Type B pancreatic cell (in vitro differentiated cells): ENCODE measurements at regions not wholly inside any gene's neighbourhood (a gene's known extent, or its start where the extent isn't known, plus 50 kb on each side); places are given as distances from the start of the nearest gene placed in this dataset.

Source experiments
- DNase-seq: peaks from one replicate; pipeline ENCODE4 v3.0.0; 2021; ENCODE audit warnings: mixed read lengths; ENCODE audit not compliant: unreplicated experiment; ENCODE audit errors: extremely low spot score
- H3K27ac Mint-ChIP-seq: 2 replicates; pipeline ENCODE4 v1.8.0; 2021; ENCODE audit warnings: mild to moderate bottlenecking, mixed read lengths
- H3K27me3 Mint-ChIP-seq: 2 replicates; pipeline ENCODE4 v1.8.0; 2021; ENCODE audit warnings: mixed read lengths
- H3K36me3 Mint-ChIP-seq: 2 replicates; pipeline ENCODE4 v1.8.0; 2021; ENCODE audit warnings: mixed read lengths
- H3K4me1 Mint-ChIP-seq: one replicate; pipeline ENCODE4 v1.8.0; 2021; ENCODE audit warnings: mixed read lengths; ENCODE audit not compliant: unreplicated experiment
- H3K4me3 Mint-ChIP-seq: 2 replicates; pipeline ENCODE4 v1.8.0; 2021; ENCODE audit warnings: mild to moderate bottlenecking, mixed read lengths
- H3K9me3 Mint-ChIP-seq: 2 replicates; pipeline ENCODE4 v1.8.0; 2021; ENCODE audit warnings: mixed read lengths
- CTCF ChIP-seq: fragments of 200-600 bp; sonication (generic); conservative IDR thresholded peaks from 2 replicates; pipeline ENCODE4 v1.5.0; 2021; ENCODE audit warnings: antibody characterized with exemption, mild to moderate bottlenecking

GRCh38 chr5:10912435-10912834 is 151.4 kb upstream of the DAP start:
- no peak for TF ChIP-seq CTCF
- Mint-ChIP-seq H3K4me3 (no peak overlapping the region), H3K36me3 (no peaks in the 10 kb centered on the region), H3K27me3 (peaks cover 9% of the 10 kb centered on the region), H3K9me3 (no peaks in the 10 kb centered on the region), H3K27ac (no peak overlapping the region), H3K4me1 (no peaks in the 10 kb centered on the region)
- DNase-seq: no peak

- H3K27ac Mint-ChIP-seq: no peak overlapping the region
- H3K27me3 Mint-ChIP-seq: peaks cover 6% of the 10 kb centered on the region
- H3K36me3 Mint-ChIP-seq: no peaks in the 10 kb centered on the region
- no peaks in the 10 kb centered on the region for H3K9me3 Mint-ChIP-seq
- no peak for TF ChIP-seq CTCF
- DNase-seq: no peak
- no peaks in the 10 kb centered on the region for H3K4me1 Mint-ChIP-seq
- H3K4me3 Mint-ChIP-seq: no peak overlapping the region
These were observed 149.2 kb upstream of the DAP start for GRCh38 chr5:10910261-10910660.

DNA sequence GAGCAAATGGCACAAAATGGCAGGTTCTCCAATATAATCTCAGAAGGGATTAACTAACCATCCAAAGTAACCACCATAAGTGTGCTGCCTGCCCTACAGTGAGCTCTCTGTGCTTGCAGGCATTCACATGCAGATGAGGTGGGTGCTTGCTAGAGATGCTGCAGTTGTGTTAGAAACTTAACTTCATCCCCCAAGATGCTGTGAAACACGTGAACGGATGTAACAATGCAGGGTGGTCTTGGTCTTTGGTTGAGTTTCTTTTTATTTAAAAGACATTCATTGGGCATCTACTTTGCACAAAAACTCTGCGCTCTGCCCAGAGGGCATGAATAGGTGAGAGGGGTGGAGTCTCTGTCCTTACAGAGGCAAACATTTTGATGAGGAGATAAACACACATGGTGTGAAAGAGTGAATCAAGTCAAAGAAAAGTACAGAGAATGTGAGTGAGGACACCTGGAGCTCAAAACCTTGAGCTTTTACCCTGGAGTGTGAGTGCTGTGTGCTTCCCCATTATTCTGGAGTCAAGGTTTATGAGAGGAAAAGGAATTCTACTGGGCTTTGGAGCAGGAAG is 143.9 kb upstream of the DAP start:
- no peak for DNase-seq
- Mint-ChIP-seq H3K27me3 (peaks cover 44% of the 10 kb centered on the region), H3K9me3 (no peaks in the 10 kb centered on the region), H3K27ac (no peak overlapping the region), H3K4me3 (no peak overlapping the region), H3K4me1 (no peaks in the 10 kb centered on the region), H3K36me3 (no peaks in the 10 kb centered on the region)
- TF ChIP-seq CTCF: no peak

DNA sequence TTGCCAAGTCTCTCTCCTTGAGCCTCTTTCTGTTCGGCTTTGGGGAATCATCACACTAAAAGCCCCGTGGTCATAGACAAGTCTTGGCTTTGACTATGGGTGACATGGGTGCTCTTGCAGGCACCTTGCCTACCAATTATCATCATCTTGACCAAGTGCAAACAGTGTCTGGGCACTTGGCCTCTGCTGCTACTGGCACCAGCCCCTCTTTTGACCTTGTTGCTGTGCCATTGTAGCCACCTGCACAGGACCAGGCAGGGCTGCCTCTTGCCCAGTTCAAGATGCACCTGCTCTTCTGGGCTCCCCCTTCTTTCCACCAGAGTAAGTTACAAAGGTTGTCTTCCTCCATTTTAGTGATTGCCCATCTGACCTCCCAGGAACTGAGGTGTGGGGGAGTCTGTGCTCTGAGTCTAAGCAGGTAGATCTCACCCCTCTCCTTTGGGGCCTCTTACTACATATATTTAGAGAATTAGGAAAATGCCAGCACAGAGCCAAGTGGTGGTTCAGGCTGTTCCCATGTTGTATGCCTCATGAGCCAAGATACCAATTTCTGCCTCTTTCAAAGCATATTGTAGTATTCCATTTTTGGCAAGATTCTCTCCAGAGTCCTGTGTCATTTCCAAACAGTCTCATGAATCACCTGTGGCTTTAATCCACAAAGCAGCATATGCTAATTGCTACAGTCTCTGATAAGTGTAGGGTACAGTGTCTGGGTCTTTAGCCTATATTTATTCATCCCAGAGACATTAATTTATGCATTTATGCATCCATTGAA is 142.9 kb upstream of the DAP start:
- H3K4me1 Mint-ChIP-seq: peaks cover 8% of the 10 kb centered on the region
- no peaks in the 10 kb centered on the region for H3K9me3 Mint-ChIP-seq
- H3K27ac Mint-ChIP-seq: no peak overlapping the region
- no peaks in the 10 kb centered on the region for H3K36me3 Mint-ChIP-seq
- DNase-seq: no peak
- no peak overlapping the region for H3K4me3 Mint-ChIP-seq
- TF ChIP-seq CTCF: no peak
- peaks cover 45% of the 10 kb centered on the region for H3K27me3 Mint-ChIP-seq

DNA sequence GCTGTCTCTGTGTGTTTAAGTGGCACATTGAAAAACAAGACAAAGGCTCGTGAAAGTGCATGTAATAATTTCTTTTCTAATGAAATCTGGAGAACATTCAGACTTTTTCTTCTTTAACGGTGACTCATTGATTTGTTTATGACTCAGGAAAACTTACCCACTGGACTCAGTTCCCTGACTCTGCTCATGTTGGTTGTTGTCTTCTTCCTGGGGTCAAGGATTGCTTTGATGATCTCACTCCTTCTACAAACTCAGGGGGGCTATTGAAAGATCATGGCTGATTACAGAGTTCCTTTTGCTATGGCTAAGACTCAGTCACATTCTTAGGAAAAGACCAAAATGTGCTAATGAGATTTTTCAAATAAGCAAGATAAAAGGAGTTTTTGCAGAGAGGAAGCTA is 141.1 kb upstream of the DAP start:
- Mint-ChIP-seq H3K4me1 (peaks cover 16% of the 10 kb centered on the region), H3K27me3 (peaks cover 47% of the 10 kb centered on the region), H3K9me3 (no peaks in the 10 kb centered on the region), H3K4me3 (no peak overlapping the region), H3K36me3 (no peaks in the 10 kb centered on the region), H3K27ac (no peak overlapping the region)
- TF ChIP-seq CTCF: no peak
- no peak for DNase-seq
